ENCODE measurements at regions not wholly inside any gene's neighbourhood (a gene's known extent, or its start where the extent isn't known, plus 50 kb on each side); places are given as distances from the start of the nearest gene placed in this dataset.

DNA sequence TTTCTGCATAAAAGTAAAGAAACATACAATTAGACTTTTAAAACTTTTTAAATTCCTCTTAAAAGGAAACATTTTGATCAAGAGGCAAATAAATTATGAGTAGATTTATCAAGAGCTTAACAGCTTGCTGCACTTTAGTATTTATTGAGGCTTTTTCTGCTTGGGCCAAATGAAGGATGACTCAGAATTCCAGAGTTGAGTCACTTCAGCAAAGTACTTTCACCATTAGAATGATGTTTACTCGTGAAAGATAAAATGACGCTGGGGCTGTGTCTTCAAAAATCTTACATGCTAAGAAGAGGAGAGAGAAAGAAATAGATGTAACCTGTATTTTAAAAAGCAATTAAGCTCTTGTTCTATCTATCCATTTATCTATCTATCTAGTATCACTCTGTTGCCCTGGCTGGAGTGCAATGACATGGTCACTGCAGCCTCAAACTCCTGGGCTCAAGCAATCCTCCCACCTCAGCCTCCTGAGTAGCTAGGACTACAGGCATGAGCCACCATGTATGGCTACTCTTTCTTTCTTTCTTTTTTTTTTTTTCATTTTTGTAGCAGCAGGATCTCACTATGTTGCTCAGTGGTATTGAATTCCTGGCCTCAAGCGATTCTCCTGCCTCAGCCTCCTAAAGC is 75.3 kb upstream of the RIOK3 start:
- DNase-seq: no peak
- Histone ChIP-seq H3K36me3 (no peaks in the 10 kb centered on the region), H3K4me1 (peaks cover 4 to 24% (median 19%) of the 10 kb centered on the region in 3 donors), H3K27me3 (no peaks in the 10 kb centered on the region), H3K9me3 (no peaks in the 10 kb centered on the region), H3K4me3 (no peak overlapping the region), H3K27ac (peak overlapping the region; percentile 57 to 88 (median 82))
- 2 to 37% methylated on average over 3 of the region's 3 CpGs for WGBS, 2 donors
- no peak for TF ChIP-seq POLR2A (IDR thresholded peaks at IDR 0.05)
- TF ChIP-seq, protein P1, sequence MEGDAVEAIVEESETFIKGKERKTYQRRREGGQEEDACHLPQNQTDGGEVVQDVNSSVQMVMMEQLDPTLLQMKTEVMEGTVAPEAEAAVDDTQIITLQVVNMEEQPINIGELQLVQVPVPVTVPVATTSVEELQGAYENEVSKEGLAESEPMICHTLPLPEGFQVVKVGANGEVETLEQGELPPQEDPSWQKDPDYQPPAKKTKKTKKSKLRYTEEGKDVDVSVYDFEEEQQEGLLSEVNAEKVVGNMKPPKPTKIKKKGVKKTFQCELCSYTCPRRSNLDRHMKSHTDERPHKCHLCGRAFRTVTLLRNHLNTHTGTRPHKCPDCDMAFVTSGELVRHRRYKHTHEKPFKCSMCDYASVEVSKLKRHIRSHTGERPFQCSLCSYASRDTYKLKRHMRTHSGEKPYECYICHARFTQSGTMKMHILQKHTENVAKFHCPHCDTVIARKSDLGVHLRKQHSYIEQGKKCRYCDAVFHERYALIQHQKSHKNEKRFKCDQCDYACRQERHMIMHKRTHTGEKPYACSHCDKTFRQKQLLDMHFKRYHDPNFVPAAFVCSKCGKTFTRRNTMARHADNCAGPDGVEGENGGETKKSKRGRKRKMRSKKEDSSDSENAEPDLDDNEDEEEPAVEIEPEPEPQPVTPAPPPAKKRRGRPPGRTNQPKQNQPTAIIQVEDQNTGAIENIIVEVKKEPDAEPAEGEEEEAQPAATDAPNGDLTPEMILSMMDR (IDR thresholded peaks at IDR 0.05): no peak
- intact Hi-C loops (cut with DNase I): no loop called here

DNA sequence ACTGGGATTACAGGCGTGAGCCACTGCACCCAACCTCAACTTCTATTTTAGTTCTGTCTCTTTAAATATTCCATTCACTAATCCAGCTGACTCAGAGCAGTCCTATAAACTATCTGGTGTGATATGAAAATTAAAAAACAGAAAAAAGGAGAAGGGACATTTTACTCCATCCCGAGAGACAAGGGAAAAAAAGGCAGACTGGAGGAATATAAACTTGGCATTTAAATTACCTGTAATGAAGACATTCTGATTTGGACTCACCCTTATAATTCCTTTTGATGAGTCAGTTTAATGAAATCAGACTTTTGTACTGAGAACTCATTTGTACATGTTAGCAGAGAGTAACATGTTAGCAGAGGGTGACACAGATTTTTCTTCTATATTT is 74.8 kb upstream of the RIOK3 start:
- WGBS, 2 donors: 9 to 25% methylated on average over 2 of the region's 2 CpGs
- no peak for DNase-seq
- H3K9me3 ChIP-seq: no peaks in the 10 kb centered on the region
- TF ChIP-seq POLR2A (IDR thresholded peaks at IDR 0.05): no peak
- TF ChIP-seq, protein P1 (IDR thresholded peaks at IDR 0.05): no peak
- intact Hi-C loops (cut with DNase I): no loop called here
- H3K36me3 ChIP-seq: no peaks in the 10 kb centered on the region
- peaks cover 4 to 24% (median 19%) of the 10 kb centered on the region in 3 donors for H3K4me1 ChIP-seq
- no peaks in the 10 kb centered on the region for H3K27me3 ChIP-seq
- peak overlapping the region; percentile 57 to 88 (median 82) for H3K27ac ChIP-seq
- H3K4me3 ChIP-seq: no peak overlapping the region

DNA sequence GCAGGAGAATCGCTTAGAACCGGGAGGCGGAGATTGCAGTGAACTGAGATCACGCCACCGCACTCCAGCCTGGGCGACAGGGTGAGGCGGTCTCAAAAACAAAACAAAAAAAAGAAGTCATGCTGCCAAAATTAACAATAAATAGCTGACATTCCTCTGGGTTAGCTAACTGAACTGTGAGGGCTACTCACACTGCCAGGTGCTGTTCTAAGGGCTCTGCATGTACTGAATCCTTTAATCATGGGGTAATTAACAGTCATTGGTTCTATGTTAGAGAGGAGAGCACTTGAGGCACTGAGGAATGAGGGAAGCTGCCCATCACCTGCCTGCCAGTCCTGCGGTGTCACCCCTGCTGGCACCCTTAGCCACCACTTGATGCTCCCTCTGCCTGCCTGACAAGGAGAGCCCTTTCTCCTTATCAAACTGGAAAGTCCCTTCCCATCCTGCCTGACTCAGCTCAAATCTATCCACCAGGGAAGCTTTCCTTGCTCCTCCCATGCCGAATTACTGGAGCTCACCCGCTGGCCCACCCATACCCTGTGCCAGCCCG is 73.0 kb upstream of the RIOK3 start:
- no peak overlapping the region for H3K27ac ChIP-seq
- H3K4me3 ChIP-seq: no peak overlapping the region
- H3K4me1 ChIP-seq: peaks cover 4 to 24% (median 19%) of the 10 kb centered on the region in 3 donors
- WGBS, 2 donors: 81 to 90% methylated on average over 11 of the region's 11 CpGs
- intact Hi-C loops (cut with DNase I): loop anchor here (5.0 kb wide), 1 partner anchor 253 kb away; no protein-coding TSS in a partner anchor
- H3K27me3 ChIP-seq: no peaks in the 10 kb centered on the region
- no peaks in the 10 kb centered on the region for H3K9me3 ChIP-seq
- no peak for DNase-seq
- H3K36me3 ChIP-seq: no peaks in the 10 kb centered on the region
- no peak for TF ChIP-seq POLR2A (IDR thresholded peaks at IDR 0.05)
- TF ChIP-seq, protein P1 (IDR thresholded peaks at IDR 0.05): no peak

DNA sequence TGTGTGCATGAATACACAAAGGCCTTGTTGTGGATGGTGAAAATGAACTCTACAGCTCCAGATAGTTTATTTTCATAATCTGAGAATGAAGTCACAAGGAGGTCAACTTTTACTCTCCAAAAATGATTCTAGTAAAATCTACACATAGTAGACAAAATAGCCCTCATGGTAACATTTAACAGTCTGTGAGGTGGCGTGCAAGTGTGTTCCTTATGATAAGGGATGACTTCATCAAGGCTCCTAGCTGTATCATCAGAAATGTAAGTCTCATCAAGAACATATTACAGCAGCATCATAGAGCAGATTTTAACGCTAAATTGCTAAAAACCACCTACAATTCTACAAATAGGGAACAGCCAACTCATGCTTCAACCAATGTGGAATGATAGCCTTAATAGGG is 72.3 kb upstream of the RIOK3 start:
- no peak for DNase-seq
- no peaks in the 10 kb centered on the region for H3K9me3 ChIP-seq
- no peaks in the 10 kb centered on the region for H3K27me3 ChIP-seq
- H3K4me3 ChIP-seq: no peak overlapping the region
- H3K36me3 ChIP-seq: no peaks in the 10 kb centered on the region
- no peak for TF ChIP-seq POLR2A (IDR thresholded peaks at IDR 0.05)
- TF ChIP-seq, protein P1 (IDR thresholded peaks at IDR 0.05): no peak
- peaks cover 4 to 24% (median 19%) of the 10 kb centered on the region in 3 donors for H3K4me1 ChIP-seq
- intact Hi-C loops (cut with DNase I): loop anchor here (5.0 kb wide), 1 partner anchor 254 kb away; no protein-coding TSS in a partner anchor
- no peak overlapping the region for H3K27ac ChIP-seq
- WGBS, 2 donors: 89 to 95% methylated on average over 2 of the region's 2 CpGs

DNA sequence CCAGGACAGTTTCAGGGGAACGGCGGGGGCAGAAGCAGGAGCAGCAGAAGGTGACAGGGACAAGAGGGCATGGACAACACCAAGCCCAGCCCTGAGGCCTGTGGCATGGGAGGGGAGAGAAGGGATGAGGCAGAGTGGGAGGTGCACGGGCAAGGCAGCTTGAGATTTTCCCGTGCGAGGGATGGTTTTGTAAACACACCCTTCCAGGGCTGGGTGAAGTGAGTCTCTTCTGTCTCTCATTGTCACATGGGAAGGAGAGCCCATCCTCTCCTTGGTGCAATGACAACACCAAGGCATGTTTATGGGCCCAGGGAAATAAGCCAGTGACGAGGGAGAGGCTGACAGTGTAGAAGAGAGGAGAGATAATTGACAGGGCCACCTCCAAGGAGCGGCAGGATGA is 69.6 kb upstream of the RIOK3 start:
- no peak for DNase-seq
- Histone ChIP-seq H3K27ac (no peak overlapping the region), H3K27me3 (no peaks in the 10 kb centered on the region), H3K4me3 (no peak overlapping the region), H3K36me3 (no peaks in the 10 kb centered on the region), H3K4me1 (peaks cover 2 to 7% (median 2%) of the 10 kb centered on the region in 3 donors), H3K9me3 (no peaks in the 10 kb centered on the region)
- intact Hi-C loops (cut with DNase I): loop anchor here (5.0 kb wide), 1 partner anchor 256 kb away; no protein-coding TSS in a partner anchor
- 82 to 88% methylated on average over 7 of the region's 7 CpGs for WGBS, 2 donors
- TF ChIP-seq, protein P1 (IDR thresholded peaks at IDR 0.05): no peak
- TF ChIP-seq POLR2A (IDR thresholded peaks at IDR 0.05): no peak
